Activated CD4-positive, alpha-beta T cell treated with anti-CD3 and anti-CD28 coated beads, Interleukin-2, amount 50 U/mL, for 4 hours (primary cell): ENCODE measurements at regions not wholly inside any gene's neighbourhood (a gene's known extent, or its start where the extent isn't known, plus 50 kb on each side); places are given as distances from the start of the nearest gene placed in this dataset.
"Not testable (repeated sequence)": the region's sequence is repeated elsewhere in the genome, so short reads cannot be mapped to it uniquely, and the experiment has no call there.

Experiments
- DNase-seq, 2 experiments: peaks; one replicate each; pipeline ENCODE4 v3.0.0-alpha.2; 2020

- no peak for DNase-seq
Measured at GRCh38 chr7:65317372-65317771, 56.3 kb upstream of the ZNF92 start.

GRCh38 chr7:65310761-65311160 lies 62.9 kb upstream of the ZNF92 start:
- DNase-seq: no peak

GRCh38 chr7:65308300-65308678 lies 65.4 kb upstream of the ZNF92 start:
- no peak for DNase-seq

DNA sequence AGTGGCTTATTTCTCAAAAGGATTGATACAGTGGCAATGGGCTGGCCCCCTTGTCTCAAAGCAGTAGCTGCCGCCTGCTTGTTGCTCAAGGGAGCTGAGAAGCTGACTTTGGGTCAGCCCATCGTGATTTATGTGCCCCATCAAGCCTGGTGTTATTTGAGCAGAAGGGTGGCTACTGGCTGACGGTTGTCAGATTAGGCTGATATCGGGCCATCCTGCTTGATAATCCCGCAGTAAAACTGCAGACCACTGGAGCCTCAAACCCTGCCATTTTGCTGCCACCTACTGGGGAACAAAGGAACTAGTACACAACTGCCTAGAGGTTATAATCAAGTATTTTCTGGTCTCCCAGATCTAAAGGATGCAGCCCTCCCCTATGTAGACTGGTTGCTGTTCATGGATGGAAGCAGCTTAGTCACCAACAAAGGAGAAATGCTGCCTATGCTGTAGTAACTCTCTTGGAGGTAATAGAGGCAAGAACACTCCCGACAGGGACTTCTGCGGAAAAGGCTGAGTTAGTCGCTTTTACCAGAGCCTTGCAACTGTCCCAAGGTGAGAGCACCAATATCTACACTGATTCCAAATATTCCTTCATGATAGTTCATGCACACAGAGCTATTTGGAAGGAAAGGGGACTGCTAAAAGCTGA lies 65.9 kb upstream of the ZNF92 start:
- peak; percentile 17 to 23 for DNase-seq

GRCh38 chr7:65304175-65304574 lies 69.5 kb upstream of the ZNF92 start:
- no peak for DNase-seq

- DNase-seq: no peak
Measured at GRCh38 chr7:65302883-65303282, 70.8 kb upstream of the ZNF92 start.

GRCh38 chr7:65301007-65301406 lies 72.6 kb upstream of the ZNF92 start:
- no peak for DNase-seq

GRCh38 chr7:65295409-65295808 lies 78.2 kb upstream of the ZNF92 start:
- no peak for DNase-seq

GRCh38 chr7:65290340-65290739 lies 83.3 kb upstream of the ZNF92 start:
- DNase-seq: not testable (repeated sequence)

DNA sequence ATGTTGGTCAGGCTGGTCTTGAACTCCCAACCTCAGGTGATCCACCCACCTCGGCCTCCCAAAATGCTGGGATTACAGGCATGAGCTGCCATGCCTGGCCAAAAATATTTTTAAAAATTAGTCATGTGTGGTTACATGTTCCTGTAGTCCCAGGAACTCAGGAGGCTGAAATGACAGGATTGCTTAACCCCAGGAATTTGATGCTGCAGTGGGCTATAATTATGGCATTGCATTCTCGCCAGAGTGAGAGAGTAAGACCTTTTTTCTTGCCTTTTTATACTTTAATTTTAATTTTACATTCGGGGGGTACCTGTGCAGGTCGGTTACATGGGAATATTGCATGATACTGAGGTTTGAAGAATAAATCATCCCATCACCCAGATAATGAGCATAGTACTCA lies 86.6 kb upstream of the ZNF92 start:
- DNase-seq: no peak

DNA sequence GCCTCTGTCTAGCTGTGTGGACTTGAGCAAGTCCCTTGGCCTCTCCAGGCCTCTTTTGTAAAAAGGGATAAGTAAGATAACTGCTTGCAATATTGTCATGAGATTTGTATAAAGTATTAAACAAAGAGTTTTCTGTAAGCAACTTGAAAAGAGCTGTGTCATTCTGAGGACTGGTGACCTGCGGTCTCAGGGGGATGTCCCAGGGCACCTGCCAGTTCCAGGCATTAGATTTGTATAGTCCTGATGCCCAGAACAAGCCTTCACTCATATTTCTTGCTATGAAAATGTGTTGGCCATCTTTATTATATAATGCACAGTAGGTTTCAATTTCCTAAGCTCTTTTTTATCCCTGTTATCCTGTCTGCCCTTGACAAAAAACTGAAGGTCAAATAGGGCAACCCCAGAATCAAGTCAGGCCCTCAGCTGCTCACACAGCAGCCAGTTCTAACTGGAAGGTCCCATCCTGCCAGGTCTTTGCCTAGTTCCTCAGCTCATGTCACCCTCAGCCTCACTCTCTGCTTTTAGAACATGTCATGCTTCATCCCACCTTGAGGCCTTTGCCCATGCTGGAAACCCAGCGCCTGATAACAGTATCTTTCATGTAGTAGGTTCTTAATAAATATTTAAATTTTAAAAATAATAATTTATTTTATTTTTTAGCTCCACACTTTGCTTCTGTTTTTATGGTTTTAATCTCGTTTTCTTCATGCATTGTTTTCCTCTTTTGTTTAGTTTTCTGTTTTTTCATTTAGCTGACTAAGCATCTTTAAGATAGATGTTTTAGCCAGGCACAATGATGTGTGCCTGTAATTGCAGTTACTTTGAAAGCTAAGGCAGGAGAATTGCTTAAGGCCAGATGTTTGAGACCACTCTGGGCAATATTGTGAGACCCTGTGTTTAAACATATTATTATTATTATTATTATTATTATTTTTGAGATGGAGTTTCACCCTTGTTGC lies 87.5 kb upstream of the ZNF92 start:
- DNase-seq: no peak

DNA sequence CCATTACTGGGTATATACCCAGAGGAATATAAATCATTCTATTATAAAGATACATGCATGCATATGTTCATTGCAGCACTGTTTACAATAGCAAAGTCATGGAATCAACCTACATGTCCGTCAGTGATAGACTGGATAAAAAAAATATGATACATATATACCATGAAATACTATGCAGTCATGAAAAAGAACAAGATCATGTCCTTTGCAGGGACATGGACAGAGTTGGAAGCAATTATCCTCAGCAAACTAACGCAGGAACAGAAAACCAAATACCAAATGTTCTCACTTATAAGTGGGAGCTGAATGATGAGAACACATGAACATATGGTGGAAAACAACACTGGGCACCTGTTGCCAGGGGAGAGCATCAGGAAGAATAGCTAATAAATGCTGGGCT lies 88.4 kb upstream of the ZNF92 start:
- not testable (repeated sequence) for DNase-seq

- DNase-seq: no peak
Measured at GRCh38 chr7:65279795-65280194, 93.9 kb upstream of the ZNF92 start.

DNA sequence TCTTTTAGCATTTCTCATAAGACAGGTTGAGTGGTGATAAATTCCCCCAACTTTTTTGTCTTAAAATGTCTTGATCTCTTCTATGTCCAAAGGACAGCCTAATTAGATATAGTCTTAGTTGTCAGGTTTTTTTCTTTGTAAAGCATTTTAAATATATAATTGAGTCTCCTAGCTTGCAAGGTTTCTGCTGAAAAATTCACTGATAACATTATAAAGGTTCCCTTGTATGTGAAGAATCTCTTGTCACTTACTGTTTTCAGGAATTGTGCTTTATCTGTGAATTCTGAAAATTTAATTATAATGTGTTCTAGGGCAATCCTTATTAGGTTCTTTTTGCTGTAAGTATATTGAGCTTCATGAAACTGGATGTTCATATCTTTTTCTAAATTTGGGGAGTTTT lies 96.8 kb upstream of the ZNF92 start:
- DNase-seq: no peak

GRCh38 chr7:65271502-65271901 lies 102.2 kb upstream of the ZNF92 start:
- DNase-seq: not testable (repeated sequence)

GRCh38 chr7:65269150-65269856 lies 104.4 kb upstream of the ZNF92 start:
- DNase-seq: no peak

DNA sequence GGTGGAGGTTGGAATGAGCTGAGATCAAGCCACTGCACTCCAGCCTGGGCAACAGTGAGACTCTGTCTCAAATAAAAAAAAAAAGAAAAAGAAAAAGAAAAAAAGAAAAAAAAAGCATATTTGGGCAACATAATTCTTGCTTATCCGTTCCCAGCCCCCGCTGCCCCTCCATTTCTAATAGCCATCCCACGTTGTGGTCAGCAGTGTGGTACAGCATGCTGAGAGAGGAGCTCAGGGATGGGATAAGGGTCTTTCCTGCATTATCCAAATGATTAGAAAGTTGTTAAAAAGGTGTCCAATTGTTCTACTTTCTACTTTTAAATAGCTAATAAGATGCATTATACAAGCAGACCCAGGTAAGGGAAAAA lies 104.9 kb upstream of the ZNF92 start:
- DNase-seq: no peak

GRCh38 chr7:65265933-65266519 lies 107.6 kb upstream of the ZNF92 start:
- DNase-seq: no peak

- DNase-seq: no peak
Measured at GRCh38 chr7:65264258-65264657, 109.4 kb upstream of the ZNF92 start.

GRCh38 chr7:65260673-65261072 lies 113.0 kb upstream of the ZNF92 start:
- DNase-seq: not testable (repeated sequence)

DNA sequence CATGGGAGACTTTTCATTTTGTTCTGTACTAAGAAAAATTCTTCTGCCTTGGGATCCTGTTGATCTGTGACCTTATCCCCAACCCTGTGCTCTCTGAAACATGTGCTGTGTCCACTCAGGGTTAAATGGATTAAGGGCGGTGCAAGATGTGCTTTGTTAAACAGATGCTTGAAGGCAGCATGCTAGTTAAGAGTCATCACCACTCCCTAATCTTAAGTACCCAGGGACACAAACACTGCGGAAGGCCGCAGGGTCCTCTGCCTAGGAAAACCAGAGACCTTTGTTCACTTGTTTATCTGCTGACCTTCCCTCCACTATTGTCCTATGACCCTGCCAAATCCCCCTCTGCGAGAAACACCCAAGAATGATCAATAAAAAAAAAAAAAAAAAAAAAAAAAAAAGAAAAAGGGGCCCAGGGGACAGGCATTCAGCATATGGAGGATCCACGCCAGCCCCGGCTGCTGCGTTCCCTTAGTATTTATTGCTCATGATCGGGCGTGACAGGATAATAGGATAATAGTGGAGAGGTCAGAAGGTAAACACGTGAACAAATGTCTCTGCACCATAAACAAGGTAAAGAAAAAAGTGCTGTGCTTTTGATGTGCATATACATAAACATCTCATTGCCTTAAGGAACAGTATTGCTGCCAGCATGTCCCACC lies 113.7 kb upstream of the ZNF92 start:
- not testable (repeated sequence) for DNase-seq

DNA sequence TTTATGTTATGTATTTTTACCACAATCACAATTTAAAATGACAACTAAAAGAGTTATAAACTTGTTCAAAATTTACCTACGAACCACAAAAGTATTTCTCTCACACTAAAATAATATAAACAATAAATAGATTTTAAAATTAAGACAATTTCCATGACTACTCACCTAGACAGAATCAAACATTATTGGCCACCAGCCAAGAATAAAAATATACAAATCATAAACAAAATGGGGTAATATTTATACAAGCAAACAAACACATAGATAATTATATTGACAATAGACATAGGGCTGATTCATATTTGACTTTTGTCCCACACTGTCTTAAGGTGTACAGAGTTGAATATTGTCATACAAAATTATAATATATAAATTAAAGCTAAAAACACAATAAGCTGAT lies 119.6 kb upstream of the ZNF92 start:
- no peak for DNase-seq
